Esophagus muscularis mucosa (tissue), 3 donors: ENCODE measurements at regions not wholly inside any gene's neighbourhood (a gene's known extent, or its start where the extent isn't known, plus 50 kb on each side); places are given as distances from the start of the nearest gene placed in this dataset.

Experiments used
- CTCF ChIP-seq, 3 experiments: fragments of 200-600 bp in 2 of 3; fragments of 450-650 bp in 1 of 3; sonication (generic) in 2 of 3; IDR thresholded peaks; one replicate each; pipeline ENCODE4 v1.5.1; 2017 to 2019; ENCODE audit warnings: antibody characterized with exemption in 3 of 3, mild to moderate bottlenecking in 2 of 3, moderate library complexity in 1 of 3
- POLR2A ChIP-seq: fragments of 450-650 bp; IDR thresholded peaks from one replicate; pipeline ENCODE4 v1.6.1; 2017; ENCODE audit warnings: antibody characterized with exemption, moderate library complexity, mild to moderate bottlenecking, low read depth

GRCh38 chr22:27370987-27371386, 430.6 kb downstream of the MN1 start:
- no peak for TF ChIP-seq CTCF (IDR thresholded peaks at IDR 0.05)
- no peak for TF ChIP-seq POLR2A
